Fibroblast of skin of left quadriceps (primary cell): ENCODE measurements at regions not wholly inside any gene's neighbourhood (a gene's known extent, or its start where the extent isn't known, plus 50 kb on each side); places are given as distances from the start of the nearest gene placed in this dataset.
A peak's percentile ranks its signal among the peaks of the same experiment; 100 is the strongest.
"Not testable (repeated sequence)": the region's sequence is repeated elsewhere in the genome, so short reads cannot be mapped to it uniquely, and the experiment has no call there.

Source experiments
- DNase-seq, 2 experiments: peaks; one replicate each; pipeline ENCODE4 v3.0.0-alpha.2; 2013; ENCODE audit warnings: low read depth in 2 of 2

- no peak for DNase-seq
Observed at GRCh38 chr3:8307545-8308110, 194.0 kb upstream of the LMCD1 start.

- no peak for DNase-seq
Observed at GRCh38 chr3:8311321-8311720, 190.3 kb upstream of the LMCD1 start.

GRCh38 chr3:8312685-8313084 is 188.9 kb upstream of the LMCD1 start:
- no peak for DNase-seq

- DNase-seq = no peak
Observed at GRCh38 chr3:8313560-8314267, 187.9 kb upstream of the LMCD1 start.

GRCh38 chr3:8315526-8315925 is 186.1 kb upstream of the LMCD1 start:
- DNase-seq = not testable (repeated sequence)

GRCh38 chr3:8317661-8318649 is 183.7 kb upstream of the LMCD1 start:
- peak; percentile 30 to 34 for DNase-seq

- peak; percentile 78 to 81 for DNase-seq
Observed at GRCh38 chr3:8319935-8320634, 181.5 kb upstream of the LMCD1 start.

GRCh38 chr3:8320711-8321458 is 180.7 kb upstream of the LMCD1 start:
- no peak for DNase-seq

GRCh38 chr3:8324747-8325146 is 176.9 kb upstream of the LMCD1 start:
- peak; percentile 49 to 56 for DNase-seq

GRCh38 chr3:8325306-8325705 is 176.3 kb upstream of the LMCD1 start:
- no peak for DNase-seq

GRCh38 chr3:8325833-8326232 is 175.8 kb upstream of the LMCD1 start:
- DNase-seq = not testable (repeated sequence)

- DNase-seq = no peak
Observed at GRCh38 chr3:8327739-8328138, 173.9 kb upstream of the LMCD1 start.

GRCh38 chr3:8328967-8329366 is 172.7 kb upstream of the LMCD1 start:
- DNase-seq = no peak

GRCh38 chr3:8329598-8329997 is 172.0 kb upstream of the LMCD1 start:
- DNase-seq = no peak

GRCh38 chr3:8336456-8336855 is 165.2 kb upstream of the LMCD1 start:
- DNase-seq = no peak

- DNase-seq = no peak
Observed at GRCh38 chr3:8338424-8338823, 163.2 kb upstream of the LMCD1 start.

GRCh38 chr3:8341821-8342247 is 159.8 kb upstream of the LMCD1 start:
- peak; percentile 54 to 57 for DNase-seq

- DNase-seq = no peak
Observed at GRCh38 chr3:8343058-8343457, 158.6 kb upstream of the LMCD1 start.

- no peak for DNase-seq
Observed at GRCh38 chr3:8345398-8345797, 156.2 kb upstream of the LMCD1 start.

GRCh38 chr3:8348076-8348475 is 153.5 kb upstream of the LMCD1 start:
- no peak for DNase-seq

- no peak for DNase-seq
Observed at GRCh38 chr3:8352475-8352874, 149.1 kb upstream of the LMCD1 start.
